Right kidney (tissue), 1 donor: ENCODE measurements at regions not wholly inside any gene's neighbourhood (a gene's known extent, or its start where the extent isn't known, plus 50 kb on each side); places are given as distances from the start of the nearest gene placed in this dataset.
"Not testable (repeated sequence)": the region's sequence is repeated elsewhere in the genome, so short reads cannot be mapped to it uniquely, and the experiment has no call there.

ENCODE experiments used
- DNase-seq: peaks from one replicate; pipeline ENCODE4 v3.0.0-alpha.2; 2016

GRCh38 chrX:3914059-3914458, 200.6 kb upstream of the PRKX start:
- not testable (repeated sequence) for DNase-seq

- DNase-seq: not testable (repeated sequence)
These were observed 197.6 kb upstream of the PRKX start for GRCh38 chrX:3911012-3911411.

- not testable (repeated sequence) for DNase-seq
These were observed 197.2 kb upstream of the PRKX start for GRCh38 chrX:3910611-3911010.

- not testable (repeated sequence) for DNase-seq
These were observed 192.2 kb upstream of the PRKX start for GRCh38 chrX:3905522-3906258.

- DNase-seq: not testable (repeated sequence)
These were observed 188.8 kb upstream of the PRKX start for GRCh38 chrX:3902222-3902621.

- not testable (repeated sequence) for DNase-seq
These were observed 183.3 kb upstream of the PRKX start for GRCh38 chrX:3896755-3897154.

GRCh38 chrX:3882553-3882920, 169.1 kb upstream of the PRKX start:
- not testable (repeated sequence) for DNase-seq

- not testable (repeated sequence) for DNase-seq
These were observed 168.6 kb upstream of the PRKX start for GRCh38 chrX:3881898-3882552.

- not testable (repeated sequence) for DNase-seq
These were observed 167.9 kb upstream of the PRKX start for GRCh38 chrX:3881255-3881895.

GRCh38 chrX:3876393-3876792, 162.9 kb upstream of the PRKX start:
- not testable (repeated sequence) for DNase-seq

GRCh38 chrX:3875638-3876037, 162.2 kb upstream of the PRKX start:
- DNase-seq: not testable (repeated sequence)

- DNase-seq: not testable (repeated sequence)
These were observed 158.9 kb upstream of the PRKX start for GRCh38 chrX:3872226-3872879.

- not testable (repeated sequence) for DNase-seq
These were observed 153.8 kb upstream of the PRKX start for GRCh38 chrX:3867067-3867831.

- DNase-seq: not testable (repeated sequence)
These were observed 144.9 kb upstream of the PRKX start for GRCh38 chrX:3858332-3858731.

GRCh38 chrX:3843522-3844145, 130.2 kb upstream of the PRKX start:
- DNase-seq: not testable (repeated sequence)

- not testable (repeated sequence) for DNase-seq
These were observed 129.5 kb upstream of the PRKX start for GRCh38 chrX:3842822-3843521.

GRCh38 chrX:3838754-3839153, 125.3 kb upstream of the PRKX start:
- DNase-seq: not testable (repeated sequence)

- not testable (repeated sequence) for DNase-seq
These were observed 124.7 kb upstream of the PRKX start for GRCh38 chrX:3837958-3838643.

GRCh38 chrX:3837211-3837610, 123.8 kb upstream of the PRKX start:
- not testable (repeated sequence) for DNase-seq
